22Rv1 (cell line): ENCODE measurements at regions not wholly inside any gene's neighbourhood (a gene's known extent, or its start where the extent isn't known, plus 50 kb on each side); places are given as distances from the start of the nearest gene placed in this dataset.

Experiments used
- CTCF ChIP-seq: fragments of 450-650 bp; IDR thresholded peaks from 2 replicates; pipeline ENCODE4 v1.5.1; 2017; ENCODE audit warnings: mild to moderate bottlenecking
- ZFX ChIP-seq: fragments of 450-650 bp; IDR thresholded peaks from 2 replicates; pipeline ENCODE4 v1.6.1; 2017; ENCODE audit warnings: antibody characterized with exemption, borderline replicate concordance

GRCh38 chr6:40308533-40309306 lies 278.4 kb downstream of the LRFN2 start:
- TF ChIP-seq CTCF (peak; percentile 86), ZFX (no peak)
